Smooth muscle cell (in vitro differentiated cells): ENCODE measurements at regions not wholly inside any gene's neighbourhood (a gene's known extent, or its start where the extent isn't known, plus 50 kb on each side); places are given as distances from the start of the nearest gene placed in this dataset.

Experiments used
- DNase-seq: peaks from one replicate; lab custom pipeline; 2025; ENCODE audit not compliant: unreplicated experiment; lab: John Stamatoyannopoulos, UW
- H2AFZ ChIP-seq: fragments of 200-600 bp; sonication (generic); 2 replicates; pipeline ENCODE4 v1.6.0; 2016; ENCODE audit warnings: antibody characterized with exemption, low read depth, mild to moderate bottlenecking
- H3F3A ChIP-seq: fragments of 200-600 bp; sonication (generic); 2 replicates; pipeline ENCODE4 v1.6.0; 2017; ENCODE audit warnings: antibody characterized with exemption, low read depth
- H3K27ac ChIP-seq: fragments of 200-600 bp; sonication (generic); 2 replicates; pipeline ENCODE4 v1.5.1; 2016; ENCODE audit warnings: low read depth, mild to moderate bottlenecking
- H3K27me3 ChIP-seq: fragments of 200-600 bp; sonication (generic); 2 replicates; pipeline ENCODE4 v1.6.1; 2016; ENCODE audit warnings: low read depth, mild to moderate bottlenecking
- H3K36me3 ChIP-seq: fragments of 200-600 bp; sonication (generic); 2 replicates; pipeline ENCODE4 v1.5.1; 2016; ENCODE audit warnings: low read depth
- H3K4me1 ChIP-seq: fragments of 200-600 bp; sonication (generic); 2 replicates; pipeline ENCODE4 v1.5.1; 2016; ENCODE audit warnings: low read depth
- H3K4me2 ChIP-seq: fragments of 200-600 bp; sonication (generic); 2 replicates; pipeline ENCODE4 v1.6.0; 2016; ENCODE audit warnings: mild to moderate bottlenecking
- H3K4me3 ChIP-seq: fragments of 200-600 bp; sonication (generic); 2 replicates; pipeline ENCODE4 v1.5.1; 2016; ENCODE audit warnings: mild to moderate bottlenecking
- H3K79me2 ChIP-seq: fragments of 200-600 bp; sonication (generic); 2 replicates; pipeline ENCODE4 v1.6.0; 2016; ENCODE audit warnings: low read depth, mild to moderate bottlenecking
- H3K9ac ChIP-seq: fragments of 200-600 bp; sonication (generic); 2 replicates; pipeline ENCODE4 v1.6.0; 2016; ENCODE audit warnings: low read depth
- H3K9me3 ChIP-seq: fragments of 200-600 bp; sonication (generic); replicated peaks from 2 replicates; pipeline ENCODE4 v1.5.1; 2016; ENCODE audit warnings: low read depth
- H4K20me1 ChIP-seq: fragments of 200-600 bp; sonication (generic); 2 replicates; pipeline ENCODE4 v1.6.0; 2016; ENCODE audit warnings: low read depth
- CTCF ChIP-seq: fragments of 200-600 bp; sonication (generic); IDR thresholded peaks from 2 replicates; pipeline ENCODE4 v1.5.1; 2017; ENCODE audit warnings: borderline replicate concordance, mild to moderate bottlenecking, antibody characterized with exemption; ENCODE audit not compliant: insufficient read depth, poor library complexity, severe bottlenecking
- WGBS: methylation state at CpG from one replicate; pipeline ENCODE4 v1.1.7; 2016; ENCODE audit warnings: low lambda C conversion rate; 5-methylcytosine and 5-hydroxymethylcytosine counted together

GRCh38 chr11:13834463-13834862 lies 128.1 kb upstream of the SPON1 start:
- Histone ChIP-seq H3K27ac (no peak overlapping the region), H4K20me1 (no peaks in the 10 kb centered on the region), H3K36me3 (no peaks in the 10 kb centered on the region), H3K4me1 (no peaks in the 10 kb centered on the region), H3K4me2 (no peak overlapping the region), H3K9me3 (no peaks in the 10 kb centered on the region), H3K79me2 (no peaks in the 10 kb centered on the region), H3K27me3 (no peaks in the 10 kb centered on the region), H2AFZ (no peak overlapping the region), H3K9ac (no peak overlapping the region), H3F3A (no peaks in the 10 kb centered on the region), H3K4me3 (no peak overlapping the region)
- DNase-seq, result no peak
- 52% methylated on average over 3 of the region's 3 CpGs for WGBS
- TF ChIP-seq CTCF, result peak; percentile 27

GRCh38 chr11:13836666-13837065 lies 125.9 kb upstream of the SPON1 start:
- DNase-seq, result no peak
- Histone ChIP-seq H3K27ac (no peak overlapping the region), H3K27me3 (no peaks in the 10 kb centered on the region), H3K79me2 (no peaks in the 10 kb centered on the region), H2AFZ (no peak overlapping the region), H3K4me3 (no peak overlapping the region), H3F3A (no peaks in the 10 kb centered on the region), H4K20me1 (no peaks in the 10 kb centered on the region), H3K4me2 (no peak overlapping the region), H3K36me3 (no peaks in the 10 kb centered on the region), H3K4me1 (no peaks in the 10 kb centered on the region), H3K9ac (no peak overlapping the region), H3K9me3 (no peaks in the 10 kb centered on the region)
- WGBS, result 100% methylated on average over 2 of the region's 2 CpGs
- no peak for TF ChIP-seq CTCF

- no peak overlapping the region for H3K4me2 ChIP-seq
- no peak overlapping the region for H2AFZ ChIP-seq
These were observed 125.2 kb upstream of the SPON1 start for GRCh38 chr11:13837286-13837685.

More at GRCh38 chr11:13837286-13837685, 125.2 kb upstream of the SPON1 start:
- DNase-seq, result no peak
- TF ChIP-seq CTCF, result no peak
- Histone ChIP-seq H3K4me3 (no peak overlapping the region), H3K4me1 (no peaks in the 10 kb centered on the region), H3K9ac (no peak overlapping the region), H3F3A (no peaks in the 10 kb centered on the region), H3K9me3 (no peaks in the 10 kb centered on the region), H3K36me3 (no peaks in the 10 kb centered on the region), H3K27ac (no peak overlapping the region), H3K79me2 (no peaks in the 10 kb centered on the region), H3K27me3 (no peaks in the 10 kb centered on the region), H4K20me1 (no peaks in the 10 kb centered on the region)
- WGBS, result 86% methylated on average over 2 of the region's 2 CpGs
